Stimulated activated naive CD4-positive, alpha-beta T cell (primary cell): ENCODE measurements at regions not wholly inside any gene's neighbourhood (a gene's known extent, or its start where the extent isn't known, plus 50 kb on each side); places are given as distances from the start of the nearest gene placed in this dataset.
"Not testable (repeated sequence)": the region's sequence is repeated elsewhere in the genome, so short reads cannot be mapped to it uniquely, and the experiment has no call there.

ENCODE experiments used
- DNase-seq, 6 experiments: peaks; one replicate each; lab custom pipeline; 2025; lab: John Stamatoyannopoulos, UW

GRCh38 chr20:26218301-26218700, 521.6 kb upstream of the ZNF337 start:
- no peak for DNase-seq

DNA sequence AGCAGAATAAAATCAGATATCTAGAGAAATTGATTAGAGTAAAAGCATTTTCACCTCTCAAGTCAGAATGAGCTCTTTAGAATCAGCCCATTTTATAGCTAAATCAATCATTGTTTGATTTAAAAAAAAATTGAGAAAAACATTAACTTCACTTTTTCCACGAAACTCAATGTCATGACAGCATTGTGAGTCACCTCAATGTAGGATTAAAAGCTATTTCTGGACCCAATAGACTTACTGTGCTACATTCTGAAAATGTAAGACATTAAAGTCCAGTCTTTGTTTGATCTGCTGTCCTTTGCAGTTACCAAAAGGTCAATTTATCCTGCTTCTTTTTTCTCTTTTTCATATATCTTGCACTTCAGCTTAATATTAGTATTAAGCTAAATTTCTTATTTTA, 519.4 kb upstream of the ZNF337 start:
- DNase-seq = no peak

DNA sequence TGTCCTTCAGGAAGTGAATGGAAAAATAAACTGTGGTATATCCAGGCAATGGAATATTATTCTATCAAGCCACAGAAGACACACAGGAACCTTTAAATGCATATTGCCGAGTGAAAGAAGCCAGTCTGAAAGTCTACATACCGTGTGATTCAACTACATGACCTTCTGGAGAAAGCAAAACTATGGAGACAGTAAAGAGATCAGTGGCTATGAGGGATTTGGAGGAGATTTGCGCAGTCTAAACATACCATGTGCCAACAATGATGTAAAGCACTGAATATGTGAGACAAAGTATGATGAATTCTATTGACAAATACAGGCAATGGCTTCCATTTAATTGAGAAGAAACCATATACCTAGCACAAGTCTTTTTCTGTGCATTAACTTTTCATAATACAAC, 518.3 kb upstream of the ZNF337 start:
- no peak for DNase-seq

DNA sequence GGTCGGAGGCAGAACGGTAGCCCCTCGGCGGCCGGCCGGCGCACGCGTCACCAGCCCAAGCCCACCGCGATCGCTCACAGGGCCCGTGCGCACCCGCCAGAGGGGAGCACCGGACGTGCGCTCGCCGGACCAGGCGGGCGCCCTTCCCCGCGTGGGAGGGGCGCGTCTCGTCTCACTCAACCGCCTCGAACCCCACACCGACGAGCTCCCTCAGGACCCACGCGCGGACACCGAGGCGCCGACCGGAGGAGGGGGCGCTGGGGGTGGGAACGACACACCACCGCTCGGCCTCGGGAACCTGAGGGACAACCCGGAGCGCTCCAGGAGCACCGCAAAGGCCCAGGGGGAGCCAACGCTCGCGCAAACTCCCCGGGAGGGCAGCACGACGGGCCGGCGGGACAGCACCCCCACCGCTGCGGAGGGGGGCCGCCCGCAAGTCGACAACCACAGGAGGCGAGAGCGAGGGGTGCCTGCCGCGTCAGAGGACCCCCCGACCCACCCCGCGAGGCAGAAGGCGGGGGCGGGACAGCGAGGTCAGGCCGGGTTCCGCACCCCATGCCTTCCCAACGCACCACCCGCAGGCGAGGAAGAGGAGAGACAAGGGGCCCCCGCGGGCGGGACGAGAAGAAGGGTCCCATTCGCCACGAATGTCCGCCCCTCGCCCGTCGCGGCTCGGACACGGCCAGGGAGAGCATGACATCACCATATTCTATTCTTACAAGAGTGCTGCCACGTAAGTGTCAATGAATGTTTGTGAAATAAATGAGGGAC, 512.7 kb upstream of the ZNF337 start:
- DNase-seq = peak in 3 of 6 experiments; percentile 22 to 48 (median 29)

GRCh38 chr20:26208296-26209091, 511.8 kb upstream of the ZNF337 start:
- DNase-seq = peak; percentile 31 to 72 (median 48)

GRCh38 chr20:26207967-26208295, 511.3 kb upstream of the ZNF337 start:
- peak in 2 of 6 experiments; percentile 19 to 24 for DNase-seq

GRCh38 chr20:26207237-26207966, 510.7 kb upstream of the ZNF337 start:
- peak in 1 of 6 experiments; percentile 1 for DNase-seq

- no peak for DNase-seq
These were observed 508.7 kb upstream of the ZNF337 start for GRCh38 chr20:26205350-26205749.

DNA sequence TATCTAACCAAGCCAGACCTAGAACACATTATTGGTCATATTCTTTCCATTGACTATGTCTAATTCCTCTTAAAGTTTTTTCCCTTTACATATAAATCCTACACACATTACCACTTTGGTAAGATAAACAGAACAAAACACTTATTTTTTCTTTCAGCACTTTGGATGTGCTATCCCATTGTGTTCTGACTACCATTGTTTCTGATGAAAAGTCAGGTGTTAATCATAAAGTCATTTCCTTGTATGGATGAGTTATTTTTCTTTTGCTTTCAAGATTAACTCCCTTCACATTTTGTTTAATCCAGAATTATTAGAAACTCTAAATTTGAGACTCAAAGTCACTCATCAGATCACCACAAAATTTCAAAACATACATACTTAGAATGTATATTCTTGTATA, 504.4 kb upstream of the ZNF337 start:
- not testable (repeated sequence) for DNase-seq

GRCh38 chr20:26187329-26187728, 490.7 kb upstream of the ZNF337 start:
- DNase-seq = not testable (repeated sequence)

DNA sequence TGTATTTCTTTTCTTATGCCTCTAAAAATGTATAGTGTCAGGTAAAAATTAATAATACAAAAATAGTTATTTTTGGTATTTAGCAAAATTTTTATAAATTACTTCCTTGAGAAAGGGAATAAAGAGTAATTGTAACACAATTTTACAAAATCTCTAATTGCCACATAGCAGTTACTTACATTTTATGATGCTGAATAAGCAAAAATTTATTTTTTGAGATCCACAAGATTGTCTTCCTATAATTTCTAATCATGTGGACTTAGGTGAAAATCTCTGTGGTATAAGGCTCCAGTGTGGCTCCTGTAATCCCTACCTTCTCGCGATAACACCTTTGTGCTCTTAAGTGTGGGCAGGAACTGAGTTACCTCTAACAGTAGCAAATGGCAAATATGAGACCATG, 487.1 kb upstream of the ZNF337 start:
- DNase-seq = not testable (repeated sequence)

GRCh38 chr20:26181364-26181763, 484.7 kb upstream of the ZNF337 start:
- not testable (repeated sequence) for DNase-seq

DNA sequence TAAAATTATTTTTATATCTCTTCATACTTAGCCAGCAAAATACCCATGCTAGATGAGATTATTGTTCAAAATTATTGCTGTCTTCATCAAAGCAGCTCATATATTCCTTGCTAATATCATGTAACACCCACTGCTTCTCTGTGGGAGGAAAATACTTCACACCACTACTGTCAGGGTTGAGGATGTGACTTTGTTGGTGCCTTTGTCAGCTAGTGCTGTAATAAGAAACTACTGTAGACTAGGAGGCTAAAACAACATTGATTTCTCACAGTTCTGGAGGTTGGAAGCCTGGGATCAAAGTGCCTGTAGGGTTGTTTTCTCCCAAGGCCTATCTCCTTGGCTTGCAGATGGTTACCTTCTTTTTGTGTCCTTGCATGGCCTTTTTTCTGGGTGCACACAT, 475.2 kb upstream of the ZNF337 start:
- not testable (repeated sequence) for DNase-seq

- DNase-seq = no peak
These were observed 472.9 kb upstream of the ZNF337 start for GRCh38 chr20:26169506-26169905.

DNA sequence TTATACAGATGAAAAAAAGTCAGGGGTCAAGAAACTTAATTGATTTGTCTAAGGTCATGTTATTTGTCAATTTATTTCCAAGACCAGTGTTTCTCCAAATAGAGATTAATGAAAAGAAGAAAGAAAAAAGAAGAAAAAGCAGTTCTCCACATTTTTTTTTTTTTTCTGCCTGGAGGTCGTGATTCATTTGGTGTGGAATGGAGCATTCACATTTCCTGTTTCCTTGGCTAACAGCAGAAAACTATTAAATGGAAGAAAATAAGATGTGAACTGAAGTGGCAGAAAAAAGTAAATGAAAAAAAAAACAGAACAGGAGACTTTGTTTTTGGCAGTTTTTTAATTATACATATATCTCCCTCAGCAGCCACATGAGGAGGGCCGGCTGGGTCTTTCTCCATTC, 470.8 kb upstream of the ZNF337 start:
- no peak for DNase-seq

DNA sequence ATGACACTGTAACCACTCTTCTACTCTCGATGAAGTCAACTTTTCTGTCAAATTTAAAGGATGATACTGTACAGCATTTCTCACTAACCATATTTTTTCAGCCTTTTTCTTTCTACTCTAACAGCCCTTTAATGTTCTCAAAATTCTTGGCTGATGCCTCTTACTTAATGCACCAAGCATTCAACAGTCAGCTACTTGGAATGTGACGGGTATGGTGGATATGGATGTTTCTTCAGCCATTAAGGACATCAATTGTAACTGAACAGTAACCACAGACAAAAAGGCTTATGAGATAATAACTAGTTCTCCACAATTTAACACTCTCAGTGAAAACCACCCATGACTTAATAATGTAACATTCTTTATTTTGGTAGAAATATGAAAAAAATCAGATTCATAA, 467.2 kb upstream of the ZNF337 start:
- no peak for DNase-seq

DNA sequence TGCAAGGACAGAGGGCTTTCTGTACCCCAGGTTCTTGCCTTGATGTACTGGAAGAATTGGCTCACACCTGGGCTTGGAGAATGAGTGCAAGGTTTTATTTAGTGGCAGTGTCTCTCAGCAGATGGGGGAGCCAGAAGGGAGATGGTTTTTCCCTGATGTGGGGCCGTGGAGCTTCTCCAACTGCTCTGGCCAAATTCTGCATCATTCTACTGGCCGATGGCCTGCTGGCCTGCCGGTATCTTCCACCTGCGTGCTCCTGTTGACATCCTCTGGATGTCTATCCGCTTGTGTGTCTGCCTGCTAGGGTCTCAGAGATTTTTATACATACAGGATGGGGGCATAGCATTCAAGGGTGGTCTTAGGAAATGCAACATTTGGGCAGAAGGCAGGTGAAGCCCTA, 466.5 kb upstream of the ZNF337 start:
- DNase-seq = not testable (repeated sequence)

- not testable (repeated sequence) for DNase-seq
These were observed 465.1 kb upstream of the ZNF337 start for GRCh38 chr20:26161741-26162140.

DNA sequence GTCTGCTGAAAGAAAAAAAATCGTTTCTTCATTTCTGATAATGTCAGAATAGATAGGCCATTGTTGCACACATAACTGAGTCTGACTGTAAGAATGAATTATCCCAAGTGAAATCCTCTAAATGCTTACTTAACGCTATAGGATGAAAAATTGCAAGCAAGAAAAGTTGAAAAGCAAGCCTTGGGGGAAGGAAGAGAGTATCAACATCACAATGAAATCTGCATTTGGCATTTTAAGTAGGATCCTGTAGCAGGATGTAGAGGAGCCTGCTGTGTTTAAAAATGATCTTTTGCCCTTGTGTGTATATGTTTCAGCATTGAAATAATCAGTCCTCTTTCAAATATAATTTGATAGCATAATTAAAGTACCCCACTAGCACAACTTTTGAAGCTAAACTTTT, 464.3 kb upstream of the ZNF337 start:
- not testable (repeated sequence) for DNase-seq

- no peak for DNase-seq
These were observed 457.6 kb upstream of the ZNF337 start for GRCh38 chr20:26154224-26154623.

DNA sequence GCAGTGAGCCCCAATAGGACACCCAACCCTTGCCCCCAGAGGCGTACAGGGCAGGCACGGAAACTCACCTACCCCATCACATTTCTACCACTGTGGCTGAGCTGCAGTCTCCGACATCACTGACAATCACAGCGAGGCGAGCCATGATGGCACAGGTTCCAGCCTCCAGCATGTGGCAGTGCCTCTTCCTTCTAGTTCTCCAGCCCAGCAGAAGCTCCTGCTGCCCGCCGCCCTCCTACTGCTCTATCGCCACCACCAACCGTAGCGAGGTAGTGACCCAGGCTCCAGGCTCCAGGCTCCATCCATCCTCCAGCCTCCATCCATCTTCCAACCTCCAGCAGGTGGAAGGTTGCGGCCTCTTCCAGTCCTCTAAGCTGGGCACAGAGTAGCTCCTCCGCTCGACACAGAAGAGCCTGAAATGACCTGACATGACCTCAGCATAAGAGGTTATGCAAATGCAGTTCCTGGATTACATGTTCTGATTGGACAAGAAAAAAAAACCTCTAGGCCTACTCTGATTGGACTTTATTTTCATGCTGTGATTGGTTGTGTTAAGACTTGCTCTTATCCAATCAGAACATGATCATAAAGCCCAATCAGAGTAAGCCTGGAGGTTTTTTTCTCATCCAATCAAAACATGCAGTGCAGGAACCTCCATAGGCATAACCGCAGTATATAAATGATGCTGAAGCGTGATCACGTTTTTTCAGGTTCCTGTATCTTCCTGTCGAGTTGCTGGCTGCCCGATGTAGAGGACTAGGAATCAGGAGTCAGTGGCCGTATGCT, 438.9 kb upstream of the ZNF337 start:
- DNase-seq = no peak

DNA sequence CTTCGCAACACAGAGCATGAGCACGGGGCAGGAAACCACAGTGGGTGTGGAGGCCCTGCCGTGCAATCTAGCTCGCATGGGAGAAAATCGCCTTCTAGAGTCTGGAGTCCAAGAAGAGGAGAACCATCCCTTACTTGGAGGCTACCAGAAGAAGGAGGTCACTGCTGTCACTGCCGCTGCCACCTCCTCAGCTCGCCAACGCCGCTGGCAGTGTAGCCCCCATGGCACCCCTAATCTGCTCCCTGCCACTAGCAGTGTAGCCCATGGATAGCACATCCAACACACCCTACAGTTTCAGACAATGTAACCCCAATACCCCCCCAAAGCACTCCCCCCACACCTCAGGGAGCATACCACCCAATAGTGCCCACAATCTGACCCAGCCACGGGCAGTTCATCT, 438.0 kb upstream of the ZNF337 start:
- DNase-seq = no peak
